ENCODE measurements at regions not wholly inside any gene's neighbourhood (a gene's known extent, or its start where the extent isn't known, plus 50 kb on each side); places are given as distances from the start of the nearest gene placed in this dataset.

DNA sequence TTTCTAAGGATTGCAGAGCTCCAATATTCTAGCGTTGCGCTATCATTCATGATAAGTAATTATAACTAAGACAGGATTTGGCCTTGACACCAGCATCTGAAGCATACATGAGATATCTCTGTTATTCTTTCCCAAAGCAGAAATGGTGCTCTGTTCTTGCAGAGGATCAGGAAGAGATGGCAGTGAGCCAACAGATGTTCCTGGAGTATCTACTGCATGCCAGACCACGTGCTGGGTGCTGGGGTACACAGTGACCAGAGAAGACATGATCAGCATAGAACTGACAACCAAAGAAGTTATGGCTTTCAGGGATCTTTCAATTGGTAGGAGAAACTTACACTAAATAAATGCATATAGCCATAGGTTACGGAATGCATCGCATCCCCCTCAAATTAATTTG is 63.7 kb upstream of the PLXNA4 start:
- no peaks in the 10 kb centered on the region for H3K9me3 ChIP-seq (ENCODE audit: control insufficient read depth, insufficient read depth, low read length)

DNA sequence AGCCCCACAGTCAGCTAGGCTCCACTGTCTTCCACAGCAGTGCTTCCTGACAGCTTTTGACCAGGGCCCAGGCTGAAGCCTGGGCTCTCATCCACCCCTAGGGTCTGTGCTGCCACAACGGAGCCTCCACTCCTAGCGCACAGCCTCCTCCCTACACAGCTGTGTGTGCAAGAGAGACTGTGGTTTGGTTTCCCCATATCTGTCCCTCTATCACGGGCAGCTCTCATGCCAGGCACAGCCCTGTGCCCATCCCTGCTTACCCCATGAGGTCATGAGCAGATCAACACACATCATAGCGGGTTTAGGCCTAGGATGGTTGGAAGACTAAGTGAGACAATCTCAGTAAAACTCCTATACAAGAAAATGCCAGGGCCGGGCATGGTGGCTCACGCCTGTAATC is 61.7 kb upstream of the PLXNA4 start:
- WGBS (ENCODE audit: insufficient coverage), result 81% methylated on average over 5 of the region's 6 CpGs

More for the DNA sequence above, 63.7 kb upstream of the PLXNA4 start:
- H3K4me1 ChIP-seq (ENCODE audit: control insufficient read depth, insufficient read depth, low read length), result no peaks in the 10 kb centered on the region
- intact Hi-C loops (cut with micrococcal nuclease), result no loop called here
- no peak overlapping the region for H3K27ac ChIP-seq (ENCODE audit: low read length)
- no peaks in the 10 kb centered on the region for H3K27me3 ChIP-seq (ENCODE audit: control insufficient read depth, insufficient read depth, low read length)
- H3K4me3 ChIP-seq (ENCODE audit: low read length), result no peak overlapping the region
- no peaks in the 10 kb centered on the region for H3K36me3 ChIP-seq (ENCODE audit: control insufficient read depth, insufficient read depth, low read length)
- TF ChIP-seq, protein P1, sequence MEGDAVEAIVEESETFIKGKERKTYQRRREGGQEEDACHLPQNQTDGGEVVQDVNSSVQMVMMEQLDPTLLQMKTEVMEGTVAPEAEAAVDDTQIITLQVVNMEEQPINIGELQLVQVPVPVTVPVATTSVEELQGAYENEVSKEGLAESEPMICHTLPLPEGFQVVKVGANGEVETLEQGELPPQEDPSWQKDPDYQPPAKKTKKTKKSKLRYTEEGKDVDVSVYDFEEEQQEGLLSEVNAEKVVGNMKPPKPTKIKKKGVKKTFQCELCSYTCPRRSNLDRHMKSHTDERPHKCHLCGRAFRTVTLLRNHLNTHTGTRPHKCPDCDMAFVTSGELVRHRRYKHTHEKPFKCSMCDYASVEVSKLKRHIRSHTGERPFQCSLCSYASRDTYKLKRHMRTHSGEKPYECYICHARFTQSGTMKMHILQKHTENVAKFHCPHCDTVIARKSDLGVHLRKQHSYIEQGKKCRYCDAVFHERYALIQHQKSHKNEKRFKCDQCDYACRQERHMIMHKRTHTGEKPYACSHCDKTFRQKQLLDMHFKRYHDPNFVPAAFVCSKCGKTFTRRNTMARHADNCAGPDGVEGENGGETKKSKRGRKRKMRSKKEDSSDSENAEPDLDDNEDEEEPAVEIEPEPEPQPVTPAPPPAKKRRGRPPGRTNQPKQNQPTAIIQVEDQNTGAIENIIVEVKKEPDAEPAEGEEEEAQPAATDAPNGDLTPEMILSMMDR (IDR thresholded peaks at IDR 0.05), result no peak
- 95% methylated on average over 5 of the region's 5 CpGs for WGBS (ENCODE audit: insufficient coverage)
- Mint-ChIP-seq H3K27ac (no peak overlapping the region), H3K9me3 (no peaks in the 10 kb centered on the region), H3K4me1 (no peaks in the 10 kb centered on the region), H3K27me3 (ENCODE audit: low read depth in 2 of 2) (no peaks in the 10 kb centered on the region), H3K4me3 (no peak overlapping the region), H3K36me3 (no peaks in the 10 kb centered on the region)
- ATAC-seq, result no peak
- no peak for DNase-seq

DNA sequence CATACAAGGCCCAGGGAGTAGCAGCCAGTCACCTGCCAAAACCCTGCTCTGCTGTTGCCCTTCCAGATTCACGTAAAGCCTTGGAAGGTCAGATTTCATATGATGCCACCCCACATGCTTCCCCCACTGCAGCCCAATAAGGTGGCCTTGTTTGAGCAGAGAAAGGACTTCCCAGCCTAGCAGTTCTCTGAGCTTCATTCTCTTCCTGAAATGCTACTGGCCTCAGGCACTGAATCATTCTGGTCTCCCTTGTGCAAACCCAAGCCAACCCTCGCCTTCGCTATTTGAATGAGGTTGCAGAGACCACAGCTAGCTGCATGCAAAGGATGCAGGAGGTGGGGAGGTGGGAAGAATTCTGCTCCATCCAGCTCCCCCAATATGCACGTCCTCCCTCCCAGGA is 60.3 kb upstream of the PLXNA4 start:
- no peaks in the 10 kb centered on the region for H3K36me3 Mint-ChIP-seq
- H3K4me1 Mint-ChIP-seq, result no peaks in the 10 kb centered on the region
- no peak for ATAC-seq
- no peak overlapping the region for H3K27ac ChIP-seq (ENCODE audit: low read length)
- no peaks in the 10 kb centered on the region for H3K9me3 Mint-ChIP-seq
- intact Hi-C loops (cut with micrococcal nuclease), result no loop called here
- no peak for DNase-seq
- H3K36me3 ChIP-seq (ENCODE audit: control insufficient read depth, insufficient read depth, low read length), result no peaks in the 10 kb centered on the region
- WGBS (ENCODE audit: insufficient coverage), result 84% methylated on average over 4 of the region's 4 CpGs
- H3K27ac Mint-ChIP-seq, result no peak overlapping the region
- TF ChIP-seq, protein P1 (IDR thresholded peaks at IDR 0.05), result no peak
- no peaks in the 10 kb centered on the region for H3K27me3 ChIP-seq (ENCODE audit: control insufficient read depth, insufficient read depth, low read length)
- no peak overlapping the region for H3K4me3 Mint-ChIP-seq
- H3K27me3 Mint-ChIP-seq (ENCODE audit: low read depth in 2 of 2), result no peaks in the 10 kb centered on the region
- no peaks in the 10 kb centered on the region for H3K4me1 ChIP-seq (ENCODE audit: control insufficient read depth, insufficient read depth, low read length)
- no peaks in the 10 kb centered on the region for H3K9me3 ChIP-seq (ENCODE audit: control insufficient read depth, insufficient read depth, low read length)
- no peak overlapping the region for H3K4me3 ChIP-seq (ENCODE audit: low read length)

More for the DNA sequence above, 61.7 kb upstream of the PLXNA4 start:
- H3K4me3 ChIP-seq (ENCODE audit: low read length), result no peak overlapping the region
- Mint-ChIP-seq H3K36me3 (no peaks in the 10 kb centered on the region), H3K27me3 (ENCODE audit: low read depth in 2 of 2) (no peaks in the 10 kb centered on the region), H3K4me1 (no peaks in the 10 kb centered on the region), H3K27ac (no peak overlapping the region), H3K9me3 (no peaks in the 10 kb centered on the region), H3K4me3 (no peak overlapping the region)
- H3K27me3 ChIP-seq (ENCODE audit: control insufficient read depth, insufficient read depth, low read length), result no peaks in the 10 kb centered on the region
- intact Hi-C loops (cut with micrococcal nuclease), result no loop called here
- no peaks in the 10 kb centered on the region for H3K4me1 ChIP-seq (ENCODE audit: control insufficient read depth, insufficient read depth, low read length)
- no peaks in the 10 kb centered on the region for H3K36me3 ChIP-seq (ENCODE audit: control insufficient read depth, insufficient read depth, low read length)
- DNase-seq (no peak), ATAC-seq (no peak)
- TF ChIP-seq, protein P1 (IDR thresholded peaks at IDR 0.05), result no peak
- no peaks in the 10 kb centered on the region for H3K9me3 ChIP-seq (ENCODE audit: control insufficient read depth, insufficient read depth, low read length)
- H3K27ac ChIP-seq (ENCODE audit: low read length), result no peak overlapping the region

DNA sequence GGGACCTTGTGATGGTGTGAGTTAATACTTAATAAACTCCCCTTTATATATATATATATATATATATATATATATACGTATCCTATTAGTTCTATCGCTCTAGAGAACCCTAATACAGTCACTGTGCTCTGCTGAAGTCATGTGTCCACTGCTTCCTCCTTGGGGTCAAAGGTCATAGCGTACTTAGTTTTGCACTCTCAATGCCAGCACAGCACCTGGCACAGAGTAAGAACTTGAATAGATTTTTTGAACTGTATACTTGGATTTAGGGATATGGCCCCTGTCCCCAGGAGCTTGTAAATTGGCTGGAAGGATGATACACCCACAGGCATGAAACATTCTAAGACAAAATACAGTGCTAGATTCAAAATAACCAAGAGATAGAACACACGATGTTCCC is 58.9 kb upstream of the PLXNA4 start:
- Histone ChIP-seq H3K36me3 (ENCODE audit: control insufficient read depth, insufficient read depth, low read length) (no peaks in the 10 kb centered on the region), H3K4me3 (ENCODE audit: low read length) (no peak overlapping the region), H3K4me1 (ENCODE audit: control insufficient read depth, insufficient read depth, low read length) (no peaks in the 10 kb centered on the region), H3K27ac (ENCODE audit: low read length) (no peak overlapping the region), H3K9me3 (ENCODE audit: control insufficient read depth, insufficient read depth, low read length) (no peaks in the 10 kb centered on the region), H3K27me3 (ENCODE audit: control insufficient read depth, insufficient read depth, low read length) (no peaks in the 10 kb centered on the region)
- Mint-ChIP-seq H3K27ac (no peak overlapping the region), H3K36me3 (no peaks in the 10 kb centered on the region), H3K4me1 (no peaks in the 10 kb centered on the region), H3K27me3 (ENCODE audit: low read depth in 2 of 2) (no peaks in the 10 kb centered on the region), H3K4me3 (no peak overlapping the region), H3K9me3 (no peaks in the 10 kb centered on the region)
- 97% methylated on average over 3 of the region's 4 CpGs for WGBS (ENCODE audit: insufficient coverage)
- TF ChIP-seq, protein P1 (IDR thresholded peaks at IDR 0.05), result no peak
- ATAC-seq (no peak), DNase-seq (no peak)
- intact Hi-C loops (cut with micrococcal nuclease), result no loop called here
